ENCODE measurements at regions not wholly inside any gene's neighbourhood (a gene's known extent, or its start where the extent isn't known, plus 50 kb on each side); places are given as distances from the start of the nearest gene placed in this dataset.

DNA sequence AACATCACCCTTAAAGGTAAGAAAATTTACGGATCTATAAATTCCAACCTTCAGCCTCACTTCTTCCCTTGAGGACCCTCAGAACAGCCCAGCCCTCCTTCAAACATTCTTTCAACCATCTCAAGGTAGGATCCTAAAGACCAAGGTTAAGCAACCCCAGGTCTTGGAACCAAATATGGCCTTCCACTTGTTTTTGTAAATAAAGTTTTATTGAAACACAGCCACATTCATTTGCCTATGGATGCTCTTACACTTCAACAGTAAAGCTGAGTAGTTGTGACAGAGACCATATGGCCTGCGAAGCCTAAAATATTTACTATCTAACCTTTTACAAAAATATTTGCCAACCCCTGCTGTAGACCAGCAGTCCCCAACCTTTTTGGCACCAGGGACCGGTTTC, 70.4 kb upstream of the NTRK3 start:
- DNase-seq (ENCODE audit: low read depth): no peak
- in situ Hi-C loops (cut with HindIII; ENCODE audit: low pct_unique_long_range_greater_than_20kb, low sequenced_read_pairs): no loop called here

DNA sequence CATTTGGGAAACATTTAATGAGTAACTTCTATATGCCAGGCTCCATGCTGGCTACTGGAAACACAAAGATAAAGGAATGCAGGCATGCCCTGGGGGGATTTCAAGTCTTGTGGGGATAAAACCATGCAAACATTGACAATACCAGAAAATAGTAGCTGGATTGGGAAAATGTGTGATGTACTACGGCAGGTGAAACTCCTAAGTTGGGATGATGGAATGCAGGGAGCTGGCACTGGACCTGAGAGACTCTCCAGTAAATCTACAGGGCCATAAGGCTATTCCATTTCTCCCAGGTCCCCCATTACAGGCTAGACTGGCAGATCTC, 68.2 kb upstream of the NTRK3 start:
- no peak for DNase-seq (ENCODE audit: low read depth)
- in situ Hi-C loops (cut with HindIII; ENCODE audit: low pct_unique_long_range_greater_than_20kb, low sequenced_read_pairs): no loop called here

DNA sequence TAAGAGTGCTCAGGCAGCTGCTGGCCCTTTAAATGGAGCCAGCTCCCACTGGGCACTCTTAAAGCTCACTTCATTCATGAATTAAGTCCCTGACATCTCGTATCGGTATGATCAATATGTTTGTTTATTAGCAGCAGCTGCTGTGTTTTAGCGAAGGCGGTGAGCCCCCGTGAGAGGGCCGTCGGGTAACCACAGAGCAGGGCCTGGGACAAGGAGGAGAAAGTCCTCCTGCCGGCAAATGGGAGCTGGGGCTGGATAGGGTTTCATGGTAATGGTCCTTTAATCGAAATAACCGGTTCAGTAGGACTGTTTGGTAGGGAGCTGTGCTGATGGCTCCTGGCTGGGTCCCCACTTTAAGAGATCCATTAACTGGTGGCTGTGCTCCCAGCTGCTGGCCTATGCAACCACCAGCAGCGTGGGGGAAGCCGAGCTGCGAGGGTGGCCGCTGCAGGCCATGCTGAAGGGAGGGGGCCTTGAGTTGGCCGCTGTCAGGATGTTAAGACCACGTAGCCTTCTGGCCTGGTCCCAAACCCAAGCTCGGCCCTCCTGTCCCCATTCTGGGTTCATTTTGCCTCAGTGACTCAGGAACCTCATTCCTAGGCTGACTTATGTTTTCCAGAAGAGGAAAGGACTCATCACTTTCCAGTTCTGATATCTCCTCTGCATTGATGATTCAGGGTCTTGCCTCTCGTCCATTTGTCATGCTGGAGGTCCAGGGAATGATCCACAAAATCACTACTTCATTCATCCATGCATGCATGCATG, 67.6 kb upstream of the NTRK3 start:
- in situ Hi-C loops (cut with HindIII; ENCODE audit: low pct_unique_long_range_greater_than_20kb, low sequenced_read_pairs): no loop called here
- DNase-seq (ENCODE audit: low read depth): no peak

DNA sequence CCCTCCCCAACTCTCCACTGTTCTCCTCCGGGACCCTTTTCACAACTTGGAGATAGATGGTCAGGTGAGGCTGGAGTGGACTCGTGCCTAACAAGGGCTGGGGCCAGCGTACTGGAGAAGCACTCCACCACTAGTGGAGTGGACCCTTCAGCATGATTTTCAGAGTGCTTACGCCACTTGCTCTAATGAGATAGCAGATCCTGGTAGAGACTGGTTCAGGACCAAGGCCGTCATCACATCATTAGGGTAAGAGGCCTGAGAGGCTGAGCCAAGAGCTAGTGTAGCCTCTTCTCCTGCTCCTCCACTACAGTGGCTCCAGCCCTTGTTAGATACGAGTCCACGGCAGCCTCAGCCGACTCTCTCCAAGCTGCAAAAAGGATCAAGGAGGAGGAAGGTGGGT, 66.9 kb upstream of the NTRK3 start:
- in situ Hi-C loops (cut with HindIII; ENCODE audit: low pct_unique_long_range_greater_than_20kb, low sequenced_read_pairs): no loop called here
- no peak for DNase-seq (ENCODE audit: low read depth)

DNA sequence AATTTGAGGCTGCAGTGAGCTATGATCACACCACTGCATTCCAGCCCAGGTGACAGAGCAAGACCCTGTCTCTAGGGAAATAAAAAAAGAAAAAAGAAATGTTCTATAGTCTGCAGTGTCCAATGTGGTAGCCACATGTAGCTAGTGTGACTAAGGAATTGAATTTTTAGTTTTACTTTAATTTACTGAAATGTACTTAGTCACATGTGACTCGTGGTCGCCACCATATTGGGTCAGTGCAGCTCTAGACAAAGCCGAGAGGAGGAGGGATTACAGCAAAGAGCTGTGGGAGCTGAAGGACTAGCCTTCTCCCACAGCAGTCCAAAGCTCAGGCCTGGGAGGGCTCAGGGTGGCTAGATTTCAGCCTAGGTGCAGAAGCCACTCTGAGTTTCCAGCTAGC, 65.9 kb upstream of the NTRK3 start:
- in situ Hi-C loops (cut with HindIII; ENCODE audit: low pct_unique_long_range_greater_than_20kb, low sequenced_read_pairs): no loop called here

DNA sequence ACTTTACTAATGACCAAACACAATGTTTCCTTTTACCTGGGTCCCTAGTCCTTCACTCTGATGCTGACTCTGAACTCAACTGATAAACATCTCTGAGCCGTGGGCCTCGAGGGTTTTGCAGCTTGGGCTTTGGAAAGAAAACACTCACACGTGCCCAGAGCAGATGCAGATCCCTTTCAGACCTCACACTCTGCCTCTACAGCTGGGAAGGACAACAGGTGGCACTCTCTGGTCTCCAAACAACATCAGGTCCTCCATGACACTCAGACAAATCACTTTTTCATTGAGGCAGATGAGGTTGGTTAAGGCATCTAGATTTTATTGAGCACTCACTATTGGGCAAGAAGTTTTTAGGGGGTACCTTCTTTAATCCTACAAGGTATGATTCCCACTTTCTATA, 64.7 kb upstream of the NTRK3 start:
- in situ Hi-C loops (cut with HindIII; ENCODE audit: low pct_unique_long_range_greater_than_20kb, low sequenced_read_pairs): no loop called here
- DNase-seq (ENCODE audit: low read depth): no peak

More for the DNA sequence above, 65.9 kb upstream of the NTRK3 start:
- no peak for DNase-seq (ENCODE audit: low read depth)

DNA sequence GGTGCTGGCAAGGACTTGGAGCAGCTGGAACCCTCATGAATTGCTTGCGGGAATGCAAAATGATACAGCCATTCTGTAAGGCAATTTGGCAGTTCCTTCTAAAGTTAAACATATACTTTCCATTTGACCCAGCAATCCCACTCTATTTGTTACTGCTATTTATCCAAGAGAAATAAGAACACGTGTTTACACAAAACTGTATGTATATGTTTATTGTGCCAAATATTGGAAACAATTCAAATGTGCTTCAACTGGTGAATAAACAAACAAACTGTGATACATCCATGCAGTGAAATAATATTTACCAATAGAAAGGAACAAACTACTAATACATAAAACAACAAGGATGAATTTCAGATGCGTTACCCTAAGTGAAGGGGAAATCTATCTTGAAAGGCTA, 60.0 kb upstream of the NTRK3 start:
- no peak for DNase-seq (ENCODE audit: low read depth)
- in situ Hi-C loops (cut with HindIII; ENCODE audit: low pct_unique_long_range_greater_than_20kb, low sequenced_read_pairs): no loop called here

DNA sequence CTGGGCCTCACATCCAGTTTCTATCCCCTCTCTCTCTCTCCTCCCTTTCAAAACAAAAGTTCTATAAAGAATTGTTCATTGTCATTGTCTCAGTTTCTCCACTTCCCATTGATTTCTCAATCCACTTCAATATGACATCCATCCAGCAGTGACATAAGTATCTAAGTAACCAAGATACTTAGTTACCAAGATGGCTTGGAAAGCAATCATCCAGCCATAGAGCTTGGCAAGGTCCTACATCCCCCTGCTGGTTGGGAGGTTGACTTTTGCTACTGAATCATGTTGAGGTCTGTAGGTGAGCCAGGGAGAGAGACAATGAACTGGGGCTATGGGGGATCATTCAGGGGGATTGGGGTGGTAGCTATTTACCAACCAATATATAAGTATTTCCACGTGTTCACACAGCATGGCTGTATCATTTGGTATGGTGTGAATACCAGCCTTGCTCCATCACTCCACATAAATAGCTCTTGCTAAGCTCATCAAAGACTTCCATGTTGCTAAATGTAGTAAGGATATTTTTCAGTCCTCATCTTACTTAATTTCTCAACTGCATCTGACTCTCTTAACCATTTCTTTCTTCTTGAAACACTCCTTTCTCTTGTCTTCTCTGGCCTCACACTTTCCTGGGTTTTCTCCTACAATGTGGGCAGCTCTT, 58.8 kb upstream of the NTRK3 start:
- DNase-seq (ENCODE audit: low read depth): no peak
- in situ Hi-C loops (cut with HindIII; ENCODE audit: low pct_unique_long_range_greater_than_20kb, low sequenced_read_pairs): no loop called here

DNA sequence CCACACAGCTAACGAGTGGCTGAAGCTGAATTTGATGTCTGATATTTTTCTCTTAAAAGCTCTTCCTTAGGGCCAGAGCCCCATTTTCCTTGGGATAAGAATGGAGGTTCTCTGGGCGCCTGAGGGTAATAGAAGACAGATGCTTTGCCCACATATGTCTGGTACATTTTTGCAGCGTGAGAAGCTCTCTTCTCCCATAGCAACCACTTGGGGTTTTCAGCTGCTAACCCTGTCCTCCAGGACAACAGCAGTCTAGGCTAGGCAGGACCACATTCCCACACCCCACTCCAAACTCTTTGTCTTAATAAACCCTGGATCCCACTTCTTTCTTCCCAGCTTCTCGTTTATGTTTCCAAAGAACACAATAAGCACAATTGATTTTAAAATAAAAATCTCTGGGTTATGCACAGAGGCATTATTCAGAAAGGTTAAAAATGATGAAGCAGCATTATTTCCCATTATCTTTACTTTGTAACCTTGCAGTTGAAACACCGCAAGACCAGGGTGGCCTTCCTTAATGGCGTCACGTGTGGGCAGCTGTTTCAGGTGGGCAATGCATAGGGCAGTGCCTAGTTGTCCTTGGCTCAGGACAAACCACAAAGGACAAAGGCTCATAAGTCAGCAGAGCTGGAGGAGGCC, 56.5 kb upstream of the NTRK3 start:
- in situ Hi-C loops (cut with HindIII; ENCODE audit: low pct_unique_long_range_greater_than_20kb, low sequenced_read_pairs): no loop called here
- DNase-seq (ENCODE audit: low read depth): no peak

DNA sequence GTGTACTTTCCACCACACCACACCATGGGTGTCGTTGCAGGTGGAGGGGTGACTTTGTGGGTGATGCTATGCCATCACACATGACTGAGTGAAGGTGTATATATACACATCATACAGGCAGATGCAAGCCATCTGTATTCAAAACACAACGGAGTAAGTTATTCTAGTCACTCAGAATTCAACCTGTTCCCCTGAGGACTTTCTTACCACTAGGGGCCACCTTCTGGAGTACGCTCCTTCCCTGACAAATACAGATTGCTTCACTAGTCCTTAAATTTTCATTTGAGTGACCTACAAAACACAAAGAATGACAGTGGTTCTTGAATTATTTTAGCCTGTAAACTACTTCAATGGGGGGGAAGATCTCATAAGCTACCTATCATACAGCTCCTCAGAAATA, 52.8 kb upstream of the NTRK3 start:
- in situ Hi-C loops (cut with HindIII; ENCODE audit: low pct_unique_long_range_greater_than_20kb, low sequenced_read_pairs): no loop called here
- DNase-seq (ENCODE audit: low read depth): no peak

DNA sequence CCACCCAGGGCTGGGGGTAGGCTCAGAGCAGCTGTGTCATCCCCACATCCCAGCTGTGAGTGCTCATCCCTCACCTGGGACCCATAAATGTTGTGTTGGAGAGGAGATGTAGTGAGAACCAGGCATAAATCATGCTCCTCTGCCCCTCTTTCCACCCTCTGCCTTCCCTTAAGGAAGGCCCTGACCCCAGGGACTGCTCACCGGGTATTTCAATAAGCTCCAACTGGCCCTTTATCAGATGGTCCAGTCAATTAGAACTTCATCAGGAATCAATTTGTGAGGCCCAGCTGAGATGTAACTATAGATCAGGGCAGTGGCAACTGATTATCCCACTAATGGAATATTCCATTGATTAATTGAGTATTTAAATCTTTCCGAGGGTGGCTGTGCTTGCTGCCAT, 50.8 kb upstream of the NTRK3 start:
- in situ Hi-C loops (cut with HindIII; ENCODE audit: low pct_unique_long_range_greater_than_20kb, low sequenced_read_pairs): no loop called here

More for the DNA sequence above, 50.8 kb upstream of the NTRK3 start:
- no peak for DNase-seq (ENCODE audit: low read depth)

Data from Caki2 (cell line).